Suprapubic skin (tissue), 4 donors: ENCODE measurements at regions not wholly inside any gene's neighbourhood (a gene's known extent, or its start where the extent isn't known, plus 50 kb on each side); places are given as distances from the start of the nearest gene placed in this dataset.

Experiments
- EP300 ChIP-seq: sonication (generic); formaldehyde crosslinking; IDR thresholded peaks from one replicate; pipeline ENCODE4 v1.6.1; 2017; ENCODE audit warnings: antibody characterized with exemption
- POLR2A ChIP-seq, 2 donors: fragments of 450-650 bp; IDR thresholded peaks; one replicate each; pipeline ENCODE4 v1.6.1; 2017; ENCODE audit warnings: antibody characterized with exemption in 2 of 2, mild to moderate bottlenecking in 2 of 2, moderate library complexity in 2 of 2
- POLR2AphosphoS5 ChIP-seq, 3 donors: sonication (generic); formaldehyde crosslinking; IDR thresholded peaks; one replicate each; pipeline ENCODE4 v1.6.1; 2017; ENCODE audit warnings: antibody characterized with exemption in 3 of 3
- TF ChIP-seq, protein P1 (sequence below), 2 donors: fragments of 200-600 bp in 1 of 2; fragments of 450-650 bp in 1 of 2; sonication (generic) in 1 of 2; IDR thresholded peaks; one replicate each; pipeline ENCODE4 v1.5.1; 2016 to 2019; ENCODE audit warnings: antibody characterized with exemption in 2 of 2, mild to moderate bottlenecking in 1 of 2, moderate library complexity in 1 of 2

DNA sequence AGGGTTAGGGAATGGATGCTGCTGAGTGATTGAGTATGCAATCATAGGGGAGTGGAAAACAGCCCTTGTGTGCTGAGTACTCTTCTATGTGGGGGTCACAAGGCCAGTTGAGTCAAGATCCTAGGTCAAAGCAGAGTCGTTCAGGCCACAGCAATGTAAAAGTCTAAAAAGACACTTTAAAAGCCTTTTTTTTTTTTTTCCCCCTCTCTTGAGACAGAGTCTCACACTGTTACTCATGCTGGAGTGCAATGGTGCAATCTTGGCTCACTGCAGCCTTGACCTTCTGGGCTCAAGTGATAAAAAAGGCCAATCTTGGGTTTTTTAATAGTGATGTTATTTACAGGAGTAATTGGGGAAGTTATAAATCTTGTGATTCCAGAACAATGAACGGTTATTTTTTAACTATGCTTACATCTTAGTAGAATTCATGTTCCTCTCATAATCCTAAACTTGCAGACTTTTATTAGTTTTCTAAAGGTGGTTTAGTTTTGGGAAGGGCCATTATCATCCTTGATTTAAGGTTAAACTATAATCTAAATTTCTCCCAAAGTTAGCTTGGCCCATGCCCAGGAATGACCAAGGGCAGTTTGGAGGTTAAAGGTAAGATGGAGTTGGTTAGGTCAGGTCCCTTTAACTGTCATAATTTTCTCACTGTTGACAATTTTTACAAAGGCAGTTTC is 82.2 kb upstream of the BMP2K start:
- TF ChIP-seq POLR2A (IDR thresholded peaks at IDR 0.05), result no peak
- TF ChIP-seq POLR2AphosphoS5 (IDR thresholded peaks at IDR 0.05), result no peak
- TF ChIP-seq, protein P1, sequence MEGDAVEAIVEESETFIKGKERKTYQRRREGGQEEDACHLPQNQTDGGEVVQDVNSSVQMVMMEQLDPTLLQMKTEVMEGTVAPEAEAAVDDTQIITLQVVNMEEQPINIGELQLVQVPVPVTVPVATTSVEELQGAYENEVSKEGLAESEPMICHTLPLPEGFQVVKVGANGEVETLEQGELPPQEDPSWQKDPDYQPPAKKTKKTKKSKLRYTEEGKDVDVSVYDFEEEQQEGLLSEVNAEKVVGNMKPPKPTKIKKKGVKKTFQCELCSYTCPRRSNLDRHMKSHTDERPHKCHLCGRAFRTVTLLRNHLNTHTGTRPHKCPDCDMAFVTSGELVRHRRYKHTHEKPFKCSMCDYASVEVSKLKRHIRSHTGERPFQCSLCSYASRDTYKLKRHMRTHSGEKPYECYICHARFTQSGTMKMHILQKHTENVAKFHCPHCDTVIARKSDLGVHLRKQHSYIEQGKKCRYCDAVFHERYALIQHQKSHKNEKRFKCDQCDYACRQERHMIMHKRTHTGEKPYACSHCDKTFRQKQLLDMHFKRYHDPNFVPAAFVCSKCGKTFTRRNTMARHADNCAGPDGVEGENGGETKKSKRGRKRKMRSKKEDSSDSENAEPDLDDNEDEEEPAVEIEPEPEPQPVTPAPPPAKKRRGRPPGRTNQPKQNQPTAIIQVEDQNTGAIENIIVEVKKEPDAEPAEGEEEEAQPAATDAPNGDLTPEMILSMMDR (IDR thresholded peaks at IDR 0.05), result no peak
- no peak for TF ChIP-seq EP300
